HG03378 (cell line): ENCODE measurements at regions not wholly inside any gene's neighbourhood (a gene's known extent, or its start where the extent isn't known, plus 50 kb on each side); places are given as distances from the start of the nearest gene placed in this dataset.
"Not testable (repeated sequence)": the region's sequence is repeated elsewhere in the genome, so short reads cannot be mapped to it uniquely, and the experiment has no call there.

Experiments
- ATAC-seq: cut with Tn5 transposase; IDR thresholded peaks from one replicate; pipeline ENCODE4 v1.9.1; 2021; ENCODE audit warnings: mild to moderate bottlenecking, moderate library complexity; ENCODE audit not compliant: unreplicated experiment

DNA sequence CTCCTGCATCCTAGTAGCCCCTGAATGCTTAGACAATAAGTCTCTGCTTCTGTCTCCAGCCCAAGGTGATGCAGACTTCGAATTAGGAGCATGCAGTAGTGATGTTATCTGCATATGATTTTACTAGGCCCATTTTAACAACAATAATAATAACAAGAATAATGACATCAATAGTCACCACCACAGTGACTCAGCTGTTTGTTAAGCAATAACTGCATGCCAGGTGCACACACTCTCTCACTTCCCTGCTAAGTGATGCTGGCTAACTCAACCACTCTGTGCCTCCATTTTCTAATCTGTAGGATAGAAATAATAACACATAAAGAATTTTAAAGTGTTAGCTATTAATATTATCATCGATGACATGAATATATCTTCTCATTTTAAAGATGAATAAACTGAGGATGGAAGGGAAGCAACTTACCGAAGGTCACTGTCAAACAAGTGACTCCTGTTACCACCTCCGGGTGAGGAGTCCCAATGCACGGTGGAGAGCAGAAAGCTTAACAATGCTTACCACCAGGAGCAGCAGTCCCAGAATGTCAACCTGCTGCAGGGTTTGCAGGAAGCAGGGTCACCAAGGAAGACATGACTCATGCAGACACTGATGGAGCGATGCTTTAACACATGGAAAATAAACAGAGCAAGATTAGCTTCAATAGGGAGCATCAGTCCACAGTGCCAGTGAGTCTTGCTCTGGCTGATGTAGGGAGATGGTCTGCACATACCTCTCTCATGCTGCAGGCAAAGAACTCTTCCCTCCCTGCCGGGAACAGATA, 290.2 kb downstream of the SPATA17 start:
- no peak for ATAC-seq

DNA sequence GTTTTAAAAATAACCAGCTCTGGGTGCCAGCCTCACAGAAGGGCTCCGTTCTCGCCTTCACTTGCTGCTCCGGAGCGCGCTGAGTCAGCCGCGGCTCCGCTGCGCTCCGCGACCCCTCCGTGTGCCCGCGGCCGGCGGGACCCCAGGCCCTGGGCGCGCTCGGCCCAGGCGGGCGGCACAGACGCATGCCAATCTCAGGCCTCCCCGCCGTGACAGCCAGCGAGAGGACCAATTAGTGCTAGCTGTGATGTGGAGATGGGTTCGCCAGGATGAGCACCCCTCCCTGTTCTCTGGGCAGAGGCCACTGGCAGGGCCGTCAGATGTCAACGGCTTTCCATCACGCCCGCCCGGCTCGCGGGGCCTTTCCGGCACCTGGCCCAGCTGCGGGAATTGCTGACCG, 293.8 kb downstream of the SPATA17 start:
- ATAC-seq: no peak

DNA sequence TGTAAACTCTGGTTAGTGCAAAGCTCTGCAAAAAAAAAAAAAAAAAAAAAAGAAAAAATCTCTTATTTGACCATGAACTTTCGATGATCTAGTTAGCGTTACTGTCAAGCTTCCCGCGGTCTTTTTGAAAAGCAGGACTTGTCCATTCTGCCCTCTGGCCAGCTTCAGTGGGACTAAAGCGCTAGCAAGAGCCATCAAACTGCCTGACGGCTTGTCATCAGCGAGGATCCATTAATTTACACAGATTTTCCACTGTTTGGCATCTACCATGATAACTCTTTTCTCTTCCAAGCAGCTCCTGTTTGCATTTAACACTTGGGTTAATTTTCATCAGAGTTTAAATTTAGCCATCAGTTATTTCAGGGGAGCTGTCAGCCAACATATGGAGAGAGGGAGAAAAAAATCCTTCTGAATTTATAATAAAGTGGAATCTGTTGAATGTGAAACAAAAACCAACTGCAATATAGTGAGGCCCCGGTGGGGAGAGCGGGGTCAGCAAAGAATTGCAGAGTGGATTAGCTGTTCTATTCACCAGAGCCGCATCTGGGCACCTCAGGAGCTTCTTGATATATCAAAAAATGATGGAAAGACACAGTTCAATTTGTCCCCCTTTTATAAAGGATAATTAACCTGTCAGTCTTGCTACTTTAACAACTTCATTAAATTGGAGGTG, 298.2 kb downstream of the SPATA17 start:
- no peak for ATAC-seq

DNA sequence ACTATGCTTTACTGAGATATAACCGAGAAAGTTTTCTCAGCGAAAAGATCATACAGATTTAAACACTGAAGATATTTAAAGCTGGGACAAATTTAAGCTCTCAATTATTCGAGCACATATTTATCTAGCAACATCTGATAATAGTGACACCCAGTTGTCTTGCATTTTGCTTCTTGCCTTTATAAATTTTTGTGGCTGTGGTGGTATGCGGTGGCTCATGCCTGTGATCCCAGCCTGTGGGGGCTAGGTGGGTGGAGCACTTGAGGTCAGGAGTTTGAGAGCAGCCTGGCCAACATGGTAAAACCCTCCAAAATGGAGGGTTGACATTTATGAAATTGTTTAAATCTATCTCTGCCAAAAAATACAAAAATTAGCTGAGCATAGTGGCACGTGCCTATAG, 312.2 kb downstream of the SPATA17 start:
- no peak for ATAC-seq

DNA sequence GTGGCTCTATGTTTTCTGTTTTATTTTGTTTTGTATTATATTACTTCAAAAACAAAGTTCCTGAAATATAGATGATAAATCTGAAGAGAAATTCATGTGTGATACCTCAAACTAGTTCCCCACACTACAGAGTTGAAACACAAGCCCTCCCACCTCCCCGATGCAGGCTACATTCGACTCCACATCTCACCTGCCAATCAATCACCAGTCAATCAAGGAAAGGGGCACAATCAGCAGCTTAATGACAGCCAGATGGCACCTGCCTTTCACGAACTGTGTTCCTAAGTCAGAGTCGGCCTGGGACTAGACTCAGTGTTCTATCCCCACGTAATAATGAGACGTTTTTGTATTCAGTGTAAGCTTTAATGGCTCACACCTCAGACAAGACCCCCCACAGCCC, 313.4 kb downstream of the SPATA17 start:
- no peak for ATAC-seq

DNA sequence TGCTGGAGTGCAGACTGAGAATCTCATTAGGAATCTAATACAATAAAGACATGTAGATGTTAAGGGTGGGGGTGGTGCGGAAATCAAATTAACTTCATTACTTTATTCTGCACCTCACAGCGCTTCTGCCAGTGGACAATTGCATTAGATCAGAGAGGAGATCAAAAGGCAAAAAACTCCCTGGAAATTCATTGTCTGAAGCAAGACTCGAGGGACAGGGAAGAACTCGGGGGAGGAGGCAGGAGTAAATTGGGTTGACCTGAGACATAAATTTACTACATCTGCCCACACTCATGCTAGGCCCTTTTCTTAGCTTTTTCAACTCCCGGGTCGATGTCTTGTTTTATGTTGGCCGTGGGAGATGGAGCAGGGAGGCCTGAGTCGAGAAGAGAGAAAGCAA, 315.4 kb downstream of the SPATA17 start:
- ATAC-seq: no peak

DNA sequence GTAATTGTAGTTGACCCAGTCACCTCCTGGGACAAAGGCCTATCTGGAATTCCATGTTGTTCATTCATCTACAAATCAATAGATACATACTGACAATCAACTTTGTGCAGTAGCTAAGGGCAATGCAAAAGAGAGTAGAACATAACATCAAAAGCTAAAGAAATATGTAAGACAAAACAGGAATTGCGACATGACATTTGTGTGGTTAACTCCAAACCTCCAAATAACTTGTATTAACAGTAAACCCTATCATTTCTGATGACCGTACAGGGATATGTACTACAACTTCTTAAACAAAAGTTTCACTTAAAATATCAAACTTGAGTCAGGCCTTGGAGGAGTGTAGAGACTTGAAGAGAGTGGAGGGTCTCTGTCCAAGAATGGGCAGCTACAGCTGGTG, 317.6 kb downstream of the SPATA17 start:
- ATAC-seq: no peak

DNA sequence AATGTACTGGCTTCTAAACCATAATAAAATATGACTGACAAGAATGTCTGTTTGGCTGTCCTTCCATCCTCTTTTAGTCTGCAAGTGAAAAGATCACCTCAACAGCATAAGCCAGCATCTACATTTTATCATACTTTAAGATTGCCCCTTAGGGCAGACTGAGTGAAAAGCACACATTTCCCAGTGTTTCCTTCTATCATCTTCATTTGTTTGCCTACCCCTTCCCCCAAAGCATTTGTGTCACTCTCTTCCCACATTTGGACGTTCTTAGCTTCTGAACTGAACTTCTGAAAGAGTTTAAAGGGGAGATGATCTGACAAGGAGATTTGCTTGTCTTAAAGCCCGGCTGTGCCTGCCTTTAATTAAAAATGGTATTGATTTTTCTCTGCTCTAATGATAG, 322.2 kb downstream of the SPATA17 start:
- ATAC-seq: no peak

DNA sequence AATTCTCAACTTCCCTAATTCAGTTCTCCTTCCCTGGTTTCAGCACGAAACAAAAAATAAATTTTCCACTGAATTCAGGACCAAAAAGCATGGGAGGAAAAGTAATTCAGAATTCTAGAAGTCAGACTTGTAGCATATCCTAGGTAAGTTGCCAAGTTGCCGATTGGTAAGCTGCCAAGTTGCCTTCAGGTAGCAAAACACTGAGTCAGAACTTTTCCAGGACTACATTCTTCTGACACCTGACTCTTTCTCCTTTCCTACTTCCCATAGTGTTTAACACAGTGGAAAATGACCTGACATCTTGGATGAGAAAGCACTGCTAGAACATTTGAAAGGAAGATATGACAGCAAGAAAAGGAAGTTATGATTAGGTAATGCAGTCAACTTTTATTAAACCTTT, 322.8 kb downstream of the SPATA17 start:
- no peak for ATAC-seq

DNA sequence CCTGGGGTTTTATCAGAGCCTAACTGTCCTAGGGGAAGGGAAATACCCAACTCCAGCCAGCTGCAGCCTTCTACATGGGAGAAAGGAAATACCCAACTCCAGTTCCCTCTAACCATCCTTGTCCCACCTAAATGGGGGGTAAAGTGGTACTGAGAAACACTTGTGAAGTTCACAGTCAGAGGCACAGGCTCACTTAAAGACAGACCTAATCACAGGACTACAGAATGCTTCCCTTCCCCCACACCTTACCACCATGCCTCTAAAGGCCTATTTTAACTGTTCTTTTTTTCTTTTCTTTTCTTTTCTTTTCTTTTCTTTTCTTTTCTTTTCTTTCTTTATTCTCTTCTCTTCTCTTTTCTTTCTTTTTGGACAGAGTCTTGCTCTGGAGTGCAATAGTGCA, 324.6 kb downstream of the SPATA17 start:
- ATAC-seq: no peak

DNA sequence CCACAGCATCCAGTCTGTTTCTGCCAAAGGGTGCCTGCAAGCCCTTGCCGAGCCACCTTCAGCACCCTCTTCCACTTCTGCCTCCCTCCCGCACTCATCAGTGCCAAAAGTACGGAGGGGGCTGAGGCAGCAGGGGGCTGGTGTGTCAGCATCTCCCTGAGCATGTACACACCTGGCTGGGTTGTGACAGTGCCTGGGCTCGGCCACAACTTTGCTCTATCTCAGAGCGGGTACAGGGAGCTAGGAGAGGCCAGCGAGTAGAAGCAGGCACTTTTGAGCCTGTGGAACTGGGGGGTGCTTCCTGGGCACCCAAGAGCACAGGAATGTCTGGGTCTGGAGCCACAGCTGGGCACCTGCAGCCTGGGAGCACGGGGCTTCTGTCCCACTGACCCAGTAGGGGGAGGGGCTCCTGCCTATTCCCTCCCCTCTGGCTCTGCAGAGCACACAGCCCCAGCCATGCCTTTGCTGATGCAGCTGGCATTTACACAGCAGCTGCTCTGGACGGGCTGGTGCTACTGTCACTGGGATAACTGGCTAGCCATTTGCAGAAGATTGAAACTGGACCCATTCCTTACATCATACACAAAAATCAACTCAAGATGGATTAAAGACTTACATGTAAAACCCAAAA, 319.8 kb upstream of the RRP15 start:
- no peak for ATAC-seq

DNA sequence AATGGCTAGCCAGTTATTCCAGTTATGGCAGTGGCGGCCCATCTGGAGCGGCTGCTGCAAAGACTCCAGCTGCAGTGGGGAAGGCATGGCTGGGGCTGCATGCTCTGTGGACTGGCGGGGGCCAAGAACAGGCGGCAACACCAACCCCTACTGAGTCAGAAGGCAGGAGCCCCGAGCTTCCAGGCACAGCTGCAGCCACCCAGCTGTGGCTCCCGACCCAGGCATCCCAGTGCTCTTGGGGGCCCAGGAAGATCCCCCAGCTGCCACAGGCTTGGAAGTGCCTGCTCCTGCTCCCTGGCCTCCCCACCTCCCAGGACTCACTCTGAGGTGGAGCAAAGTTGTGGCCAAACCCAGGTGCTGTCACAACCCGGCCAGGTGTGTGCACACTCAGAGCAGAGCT, 317.0 kb upstream of the RRP15 start:
- ATAC-seq: no peak

DNA sequence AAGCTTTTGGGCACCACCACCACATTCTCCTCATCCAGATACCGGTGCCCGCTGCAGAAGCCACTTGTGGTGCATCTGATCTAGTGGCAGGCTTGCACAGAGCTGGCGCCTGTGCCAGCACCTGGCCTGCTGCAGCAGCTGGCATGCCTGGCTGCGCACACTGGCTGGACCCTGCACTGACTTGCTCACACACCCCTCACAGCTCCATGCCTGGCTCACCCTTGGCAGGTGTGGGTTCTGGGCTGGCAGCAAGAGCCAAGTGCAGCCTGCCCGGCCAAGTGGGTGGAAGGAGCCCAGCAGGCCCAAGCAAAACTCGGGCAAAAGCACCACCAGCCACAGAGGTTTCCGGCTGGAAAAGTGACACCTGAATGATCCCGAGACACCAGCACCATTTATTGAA, 315.7 kb upstream of the RRP15 start:
- ATAC-seq: no peak

DNA sequence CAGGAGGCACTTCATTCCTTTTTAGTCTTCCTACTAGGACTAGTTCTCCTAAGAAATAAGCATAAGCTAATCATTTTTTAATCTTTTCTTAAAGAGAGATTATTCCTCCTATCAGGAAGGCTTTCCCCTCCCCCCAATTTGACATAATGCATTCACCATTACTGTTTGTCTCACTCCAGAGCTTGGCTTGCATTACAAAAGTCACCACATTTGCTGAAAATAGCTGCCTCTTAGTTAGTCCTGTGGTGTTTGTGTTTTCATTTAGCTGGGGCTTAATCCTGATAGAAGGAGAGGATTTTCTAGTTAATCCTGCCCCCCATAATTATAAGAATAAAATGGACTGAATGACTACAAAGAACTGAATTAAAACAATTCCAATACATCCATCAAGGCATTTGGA, 307.1 kb upstream of the RRP15 start:
- ATAC-seq: no peak

DNA sequence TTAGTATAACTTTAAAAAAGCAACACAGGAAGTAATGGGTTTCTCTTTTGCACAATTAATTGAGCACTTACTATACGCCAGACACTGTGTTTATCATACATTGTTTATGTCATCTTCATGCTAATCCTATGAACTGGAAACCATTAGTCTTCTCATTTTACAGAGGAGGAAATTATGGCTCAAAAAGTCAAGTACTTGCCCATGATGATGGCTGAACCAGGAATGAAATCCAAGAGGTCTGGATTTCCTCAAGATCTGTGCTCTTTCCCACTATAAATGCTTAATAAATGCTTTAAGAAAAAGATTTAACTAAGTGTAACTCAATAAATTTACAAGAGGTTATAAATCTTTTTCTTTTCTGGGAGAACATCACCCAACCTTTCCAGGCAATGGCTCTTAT, 303.7 kb upstream of the RRP15 start:
- no peak for ATAC-seq

DNA sequence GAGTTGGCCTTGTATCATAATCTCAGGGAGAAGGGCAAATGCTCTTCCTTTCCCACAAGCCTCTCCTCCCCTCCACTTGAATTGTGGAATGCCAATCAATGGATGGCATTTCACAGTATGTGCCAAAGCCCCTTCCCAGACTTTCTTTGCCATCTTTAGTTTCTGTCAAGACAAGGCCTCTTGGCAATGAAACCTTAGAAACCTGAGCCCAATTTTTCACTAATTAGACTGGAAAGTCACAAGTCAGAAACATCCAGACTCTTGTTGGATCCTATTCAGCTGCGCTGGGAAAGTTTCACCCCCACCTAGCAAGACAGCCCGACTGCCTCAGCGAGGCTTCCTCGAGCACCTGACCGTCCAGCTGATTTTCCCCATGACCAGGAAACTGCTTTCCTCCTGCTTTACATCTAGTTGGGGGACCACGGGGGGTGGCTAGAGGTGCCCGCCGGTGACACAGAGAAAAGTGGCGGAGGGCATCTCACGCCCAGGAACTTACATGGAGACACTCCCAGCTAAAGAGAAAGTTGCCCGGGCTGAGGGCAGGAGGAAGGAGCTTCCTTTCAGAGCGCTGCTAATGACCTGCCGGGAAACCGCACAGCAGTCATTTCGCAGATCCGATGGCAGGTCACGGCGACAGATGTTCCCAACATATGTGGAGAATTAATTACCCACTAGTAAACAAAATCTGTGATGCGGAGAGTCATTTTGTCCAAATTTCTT, 302.6 kb upstream of the RRP15 start:
- ATAC-seq: no peak

DNA sequence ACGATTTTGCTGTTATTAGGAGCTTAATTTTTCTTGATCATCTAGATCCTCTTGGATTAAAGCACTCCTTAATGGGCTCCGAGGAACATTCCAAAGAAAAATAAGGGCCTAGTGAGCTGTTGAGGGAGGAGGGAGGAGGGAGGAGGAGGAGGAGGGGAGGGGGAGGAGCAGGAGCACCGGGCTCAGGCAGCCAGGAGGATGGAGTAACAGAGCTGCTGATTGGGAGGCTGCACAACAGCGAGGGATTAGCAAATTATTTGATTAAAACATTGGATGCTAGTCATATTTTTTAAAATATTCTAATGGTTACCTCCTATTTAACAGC, 302.1 kb upstream of the RRP15 start:
- no peak for ATAC-seq

DNA sequence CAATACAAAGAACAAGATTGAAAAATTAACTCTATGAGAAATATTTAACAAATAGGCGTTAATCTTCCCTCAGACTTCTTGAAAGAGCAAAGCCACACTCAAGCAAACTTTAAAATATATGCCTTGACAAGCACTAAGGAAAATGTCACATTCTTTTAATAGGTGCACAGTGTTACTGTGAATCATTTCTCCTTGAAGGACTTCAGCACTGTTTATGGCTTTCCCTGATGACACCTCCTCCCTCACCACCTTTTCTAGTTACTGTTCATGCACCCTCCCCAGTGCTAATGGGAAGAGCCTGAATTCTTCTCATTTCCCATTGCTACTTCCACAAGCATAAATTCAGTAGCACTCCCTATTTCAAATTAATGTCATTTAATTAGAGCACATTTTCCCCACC, 299.5 kb upstream of the RRP15 start:
- no peak for ATAC-seq

DNA sequence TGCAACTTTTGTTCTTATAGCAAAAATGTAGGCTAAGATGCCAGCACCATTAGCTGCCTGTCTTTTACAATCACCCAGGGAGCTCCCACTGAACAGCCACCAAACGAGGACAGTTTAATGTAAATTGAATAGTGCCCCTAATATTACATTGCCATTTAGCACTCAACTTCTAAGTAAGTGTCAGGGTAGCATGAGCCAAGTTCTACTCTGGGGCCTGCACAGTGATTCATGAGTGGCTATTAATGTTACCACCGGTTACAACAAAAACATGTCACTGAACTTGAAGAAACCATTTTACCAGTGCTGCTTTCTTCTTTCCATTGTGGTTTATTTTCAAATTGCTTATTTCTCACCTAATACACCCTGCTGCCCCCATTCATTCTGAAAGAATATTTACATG, 295.6 kb upstream of the RRP15 start:
- ATAC-seq: no peak

DNA sequence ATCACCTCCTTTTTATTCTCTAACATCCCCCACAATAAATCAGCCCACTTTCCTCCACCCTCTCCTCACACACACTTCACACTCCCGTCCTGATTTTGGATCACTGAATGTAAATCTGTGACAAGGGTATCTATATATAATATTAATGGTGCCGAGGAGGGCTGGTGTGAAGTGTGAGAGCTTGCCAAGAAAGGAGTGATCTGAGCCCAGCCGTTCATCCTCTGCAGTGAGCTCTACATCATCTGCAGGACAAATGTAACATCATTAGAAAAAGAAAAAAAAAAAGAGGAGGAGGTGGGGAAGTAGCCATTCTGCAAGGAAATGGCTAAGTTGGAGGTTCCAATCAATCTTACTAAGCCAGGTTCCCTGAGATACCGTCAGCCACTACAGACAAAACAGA, 291.7 kb upstream of the RRP15 start:
- no peak for ATAC-seq

DNA sequence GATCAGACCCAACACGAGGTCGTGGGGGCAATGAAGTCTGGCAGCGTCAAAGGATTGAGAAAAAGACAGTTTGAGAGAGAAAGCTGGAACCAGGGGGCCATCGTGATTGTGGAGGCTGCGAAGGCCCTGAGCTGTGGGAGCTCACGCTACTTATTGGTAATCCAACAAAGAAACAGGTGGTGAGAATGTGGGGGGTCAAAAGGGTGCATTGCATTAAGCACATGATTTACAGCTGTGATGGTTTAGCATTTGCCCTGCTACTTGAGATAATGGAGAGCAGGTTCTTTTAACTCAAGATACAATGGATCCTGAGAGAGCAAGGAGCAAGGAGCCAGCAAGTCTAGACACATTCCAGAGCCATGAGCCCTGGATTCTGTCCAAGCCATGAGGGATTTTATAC, 276.8 kb upstream of the RRP15 start:
- not testable (repeated sequence) for ATAC-seq

DNA sequence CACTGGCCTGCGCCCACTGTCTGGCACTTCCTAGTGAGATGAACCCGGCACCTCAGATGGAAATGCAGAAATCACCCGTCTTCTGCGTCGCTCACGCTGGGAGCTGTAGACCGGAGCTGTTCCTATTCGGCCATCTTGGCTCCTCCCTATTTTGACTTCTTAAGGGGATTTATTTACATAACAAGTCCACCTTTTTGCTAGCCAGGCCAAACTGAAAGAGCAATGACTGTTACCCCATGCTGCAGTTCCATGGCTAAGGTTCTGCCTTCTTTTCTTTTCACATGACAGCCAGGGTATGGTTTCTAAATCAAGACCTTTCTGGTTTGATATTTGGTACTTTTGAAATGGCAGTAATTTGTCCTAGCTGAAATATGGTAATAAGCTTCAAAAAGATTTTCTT, 270.0 kb upstream of the RRP15 start:
- not testable (repeated sequence) for ATAC-seq
